ENCODE measurements at regions not wholly inside any gene's neighbourhood (a gene's known extent, or its start where the extent isn't known, plus 50 kb on each side); places are given as distances from the start of the nearest gene placed in this dataset.

GRCh38 chr3:102750322-102750721, 315.5 kb downstream of the ZPLD1 start:
- TF ChIP-seq CTCF (IDR thresholded peaks at IDR 0.05) (no peak), RNF2 (IDR thresholded peaks at IDR 0.05; ENCODE audit: borderline replicate concordance, low read depth) (no peak), POLR2A (IDR thresholded peaks at IDR 0.05; ENCODE audit: low read length) (no peak), CHD2 (IDR thresholded peaks at IDR 0.05; ENCODE audit: low read length, partially characterized antibody) (no peak), EP300 (IDR thresholded peaks at IDR 0.05) (no peak), BCL3 (IDR thresholded peaks at IDR 0.05) (no peak), NR3C1 (IDR thresholded peaks at IDR 0.05) (no peak), CEBPB (IDR thresholded peaks at IDR 0.05) (no peak), NPAS2 (CRISPR knock-in tag; IDR thresholded peaks at IDR 0.05; ENCODE audit: borderline replicate concordance) (no peak), JUN (IDR thresholded peaks at IDR 0.05) (no peak), BHLHE40 (IDR thresholded peaks at IDR 0.05; ENCODE audit: low read depth, low read length) (no peak)

Measured in A549 (cell line).